Uterus (tissue), 3 donors: ENCODE measurements at regions not wholly inside any gene's neighbourhood (a gene's known extent, or its start where the extent isn't known, plus 50 kb on each side); places are given as distances from the start of the nearest gene placed in this dataset.

Experiments used
- DNase-seq, 2 donors: peaks; one replicate each; pipeline ENCODE4 v3.0.0-alpha.2; 2019 to 2020
- H3K27ac ChIP-seq, 2 donors: fragments of 200-600 bp; sonication (generic); 1 replicate in 1 of 2; 2 replicates in 1 of 2; pipeline ENCODE4 v1.5.1; 2016 to 2018
- H3K27me3 ChIP-seq, 2 donors: fragments of 200-600 bp; sonication (generic); one replicate each; pipeline ENCODE4 v1.5.1; 2018 to 2019; ENCODE audit warnings: control low read depth in 1 of 2
- H3K36me3 ChIP-seq, 2 donors: fragments of 200-600 bp; sonication (generic); one replicate each; pipeline ENCODE4 v1.5.1; 2019; ENCODE audit warnings: control low read depth in 1 of 2
- H3K4me1 ChIP-seq, 2 donors: fragments of 200-600 bp; sonication (generic); one replicate each; pipeline ENCODE4 v1.5.1; 2018 to 2019; ENCODE audit warnings: control low read depth in 1 of 2
- H3K4me3 ChIP-seq, 2 donors: fragments of 200-600 bp; sonication (generic); 1 replicate in 1 of 2; 2 replicates in 1 of 2; pipeline ENCODE4 v1.5.1; 2018 to 2019; ENCODE audit warnings: mild to moderate bottlenecking in 1 of 2
- H3K9me3 ChIP-seq, 2 donors: fragments of 200-600 bp; sonication (generic); one replicate each; pipeline ENCODE4 v1.5.1; 2019; ENCODE audit warnings: control low read depth in 1 of 2
- CTCF ChIP-seq, 4 experiments: fragments of 200-600 bp in 2 of 4; fragments of 450-650 bp in 2 of 4; sonication (generic) in 2 of 4; IDR thresholded peaks; one replicate each; pipeline ENCODE4 v1.5.1; 2016 to 2019; ENCODE audit warnings: antibody characterized with exemption in 4 of 4, mild to moderate bottlenecking in 2 of 4, moderate library complexity in 1 of 4
- POLR2A ChIP-seq, 2 donors: fragments of 450-650 bp; IDR thresholded peaks; one replicate each; pipeline ENCODE4 v1.6.1; 2016; ENCODE audit warnings: antibody characterized with exemption in 2 of 2, mild to moderate bottlenecking in 1 of 2, moderate library complexity in 1 of 2
- intact Hi-C: fragments of 100-400 bp; cut with DNase I; formaldehyde crosslinking; loops from one replicate; pipeline ENCODE4 v1.15.1; 2023; ENCODE audit warnings: low total_unique reads
- donor health status: DM: yes; HTN: yes; CAD: no.

GRCh38 chr2:4551691-4552474 lies 848.5 kb downstream of the DCDC2C start:
- H3K9me3 ChIP-seq = no peaks in the 10 kb centered on the region
- H3K4me1 ChIP-seq = no peaks in the 10 kb centered on the region
- no peaks in the 10 kb centered on the region for H3K27me3 ChIP-seq
- DNase-seq = no peak
- no peak for TF ChIP-seq POLR2A (IDR thresholded peaks at IDR 0.05)
- no peak for TF ChIP-seq CTCF (IDR thresholded peaks at IDR 0.05)
- no peaks in the 10 kb centered on the region for H3K36me3 ChIP-seq
- no peak overlapping the region for H3K4me3 ChIP-seq
- no peak overlapping the region for H3K27ac ChIP-seq
- intact Hi-C loops = no loop called here

GRCh38 chr2:4553241-4553640 lies 849.9 kb downstream of the DCDC2C start:
- no peaks in the 10 kb centered on the region for H3K27me3 ChIP-seq
- TF ChIP-seq POLR2A (IDR thresholded peaks at IDR 0.05) = no peak
- no peak for TF ChIP-seq CTCF (IDR thresholded peaks at IDR 0.05)
- H3K9me3 ChIP-seq = no peaks in the 10 kb centered on the region
- intact Hi-C loops = no loop called here
- no peak for DNase-seq
- H3K36me3 ChIP-seq = no peaks in the 10 kb centered on the region
- H3K4me1 ChIP-seq = no peaks in the 10 kb centered on the region
- H3K4me3 ChIP-seq = no peak overlapping the region
- H3K27ac ChIP-seq = no peak overlapping the region

DNA sequence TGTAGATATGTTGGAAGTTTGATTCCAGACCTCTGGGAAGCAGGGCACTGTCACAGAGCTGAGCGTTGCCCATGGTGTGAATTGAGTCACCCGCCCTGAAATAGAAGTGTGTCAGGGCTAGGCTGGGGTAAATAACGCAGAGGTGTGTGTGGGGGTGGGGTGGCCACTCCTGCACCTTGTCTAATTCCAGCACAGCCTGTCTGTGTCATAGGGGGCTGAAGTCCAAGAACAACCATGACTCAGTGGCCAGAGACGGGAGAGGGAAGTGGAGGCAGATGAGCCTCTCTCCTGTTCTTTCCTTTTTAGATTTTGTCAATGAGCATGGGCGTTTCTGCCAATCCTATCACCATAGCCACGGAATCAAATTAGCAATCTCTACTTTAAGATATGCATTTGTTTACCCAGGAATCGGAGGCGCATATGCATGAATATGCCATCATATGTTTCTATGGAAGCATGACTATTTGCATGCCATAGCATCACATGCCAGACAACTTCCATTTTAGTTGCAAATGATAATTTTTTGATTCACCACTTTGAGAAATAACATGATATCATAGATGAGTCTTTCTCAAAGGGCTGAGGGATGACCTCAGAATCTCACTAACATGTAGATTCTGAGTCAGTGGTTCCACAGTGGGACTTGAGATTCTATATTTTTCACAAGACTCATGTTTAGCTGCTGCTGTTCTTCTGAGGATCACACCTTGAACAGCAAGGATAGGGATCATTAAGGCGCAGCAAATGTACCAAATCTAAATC lies 852.9 kb downstream of the DCDC2C start:
- H3K36me3 ChIP-seq = no peaks in the 10 kb centered on the region
- no peaks in the 10 kb centered on the region for H3K27me3 ChIP-seq
- H3K9me3 ChIP-seq = no peaks in the 10 kb centered on the region
- no peak overlapping the region for H3K4me3 ChIP-seq
- TF ChIP-seq POLR2A (IDR thresholded peaks at IDR 0.05) (no peak), CTCF (IDR thresholded peaks at IDR 0.05) (no peak)
- no peak for DNase-seq
- H3K4me1 ChIP-seq = no peaks in the 10 kb centered on the region
- no peak overlapping the region for H3K27ac ChIP-seq
- intact Hi-C loops = no loop called here

DNA sequence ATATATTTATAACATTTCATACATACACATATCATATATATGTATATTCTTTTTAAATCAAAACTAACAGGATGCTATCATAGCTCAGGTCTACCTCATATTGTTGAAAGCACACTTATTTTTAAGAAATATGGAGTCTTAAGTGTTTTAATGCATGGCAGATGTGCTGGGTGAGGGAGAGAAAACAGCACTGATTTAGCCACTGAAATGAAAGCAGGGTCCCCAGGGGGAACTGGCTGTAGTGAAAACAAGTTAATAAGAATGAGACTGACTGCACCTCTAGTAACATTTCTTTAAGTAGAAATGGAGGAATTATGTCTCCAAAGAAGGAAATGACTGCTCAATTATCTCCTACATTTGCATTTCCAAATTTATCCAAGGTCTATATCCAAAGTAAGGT lies 857.8 kb downstream of the DCDC2C start:
- Histone ChIP-seq H3K4me1 (no peaks in the 10 kb centered on the region), H3K27ac (no peak overlapping the region), H3K36me3 (no peaks in the 10 kb centered on the region), H3K27me3 (no peaks in the 10 kb centered on the region), H3K4me3 (no peak overlapping the region), H3K9me3 (no peaks in the 10 kb centered on the region)
- TF ChIP-seq CTCF (IDR thresholded peaks at IDR 0.05) (no peak), POLR2A (IDR thresholded peaks at IDR 0.05) (no peak)
- intact Hi-C loops = no loop called here
- no peak for DNase-seq

GRCh38 chr2:4576075-4576474 lies 872.7 kb downstream of the DCDC2C start:
- Histone ChIP-seq H3K27me3 (no peaks in the 10 kb centered on the region), H3K4me3 (no peak overlapping the region), H3K9me3 (no peaks in the 10 kb centered on the region), H3K4me1 (no peaks in the 10 kb centered on the region), H3K36me3 (no peaks in the 10 kb centered on the region), H3K27ac (no peak overlapping the region)
- no peak for DNase-seq
- intact Hi-C loops = no loop called here
- TF ChIP-seq POLR2A (IDR thresholded peaks at IDR 0.05) = no peak
- no peak for TF ChIP-seq CTCF (IDR thresholded peaks at IDR 0.05)
